GM12875 (cell line): ENCODE measurements at regions not wholly inside any gene's neighbourhood (a gene's known extent, or its start where the extent isn't known, plus 50 kb on each side); places are given as distances from the start of the nearest gene placed in this dataset.
A peak's percentile ranks its signal among the peaks of the same experiment; 100 is the strongest.
"Not testable (repeated sequence)": the region's sequence is repeated elsewhere in the genome, so short reads cannot be mapped to it uniquely, and the experiment has no call there.

ENCODE experiments used
- H3K4me3 ChIP-seq: one replicate; pipeline ENCODE4 v1.5.1; 2011; ENCODE audit warnings: low read depth, low read length, control low read depth
- TF ChIP-seq, protein P1 (sequence below): IDR thresholded peaks from 2 replicates; pipeline ENCODE4 v1.5.1; 2011; ENCODE audit warnings: low read depth, mild to moderate bottlenecking, control low read depth, inconsistent platforms, low read length, moderate library complexity, borderline replicate concordance; ENCODE audit not compliant: insufficient read depth

DNA sequence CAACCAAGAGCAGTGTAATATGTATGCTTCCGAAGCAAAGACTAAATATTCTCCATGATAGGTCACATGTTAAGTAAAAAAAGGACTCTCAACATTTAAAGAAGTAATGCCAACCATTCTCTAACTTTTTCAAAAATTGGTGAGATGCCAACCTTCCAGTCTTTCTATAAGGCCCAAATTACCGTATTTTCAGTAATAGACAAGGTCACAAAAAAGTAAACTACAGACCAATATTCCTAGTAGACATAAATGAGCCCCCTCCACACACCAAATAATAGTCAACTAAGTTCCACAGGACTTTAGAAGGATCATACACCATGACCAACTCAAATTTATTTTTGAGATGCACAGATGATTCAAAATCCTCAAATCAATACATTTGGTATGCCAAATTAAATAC lies 867.4 kb downstream of the TMEM121 start:
- TF ChIP-seq, protein P1, sequence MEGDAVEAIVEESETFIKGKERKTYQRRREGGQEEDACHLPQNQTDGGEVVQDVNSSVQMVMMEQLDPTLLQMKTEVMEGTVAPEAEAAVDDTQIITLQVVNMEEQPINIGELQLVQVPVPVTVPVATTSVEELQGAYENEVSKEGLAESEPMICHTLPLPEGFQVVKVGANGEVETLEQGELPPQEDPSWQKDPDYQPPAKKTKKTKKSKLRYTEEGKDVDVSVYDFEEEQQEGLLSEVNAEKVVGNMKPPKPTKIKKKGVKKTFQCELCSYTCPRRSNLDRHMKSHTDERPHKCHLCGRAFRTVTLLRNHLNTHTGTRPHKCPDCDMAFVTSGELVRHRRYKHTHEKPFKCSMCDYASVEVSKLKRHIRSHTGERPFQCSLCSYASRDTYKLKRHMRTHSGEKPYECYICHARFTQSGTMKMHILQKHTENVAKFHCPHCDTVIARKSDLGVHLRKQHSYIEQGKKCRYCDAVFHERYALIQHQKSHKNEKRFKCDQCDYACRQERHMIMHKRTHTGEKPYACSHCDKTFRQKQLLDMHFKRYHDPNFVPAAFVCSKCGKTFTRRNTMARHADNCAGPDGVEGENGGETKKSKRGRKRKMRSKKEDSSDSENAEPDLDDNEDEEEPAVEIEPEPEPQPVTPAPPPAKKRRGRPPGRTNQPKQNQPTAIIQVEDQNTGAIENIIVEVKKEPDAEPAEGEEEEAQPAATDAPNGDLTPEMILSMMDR = no peak
- H3K4me3 ChIP-seq = no peak overlapping the region

DNA sequence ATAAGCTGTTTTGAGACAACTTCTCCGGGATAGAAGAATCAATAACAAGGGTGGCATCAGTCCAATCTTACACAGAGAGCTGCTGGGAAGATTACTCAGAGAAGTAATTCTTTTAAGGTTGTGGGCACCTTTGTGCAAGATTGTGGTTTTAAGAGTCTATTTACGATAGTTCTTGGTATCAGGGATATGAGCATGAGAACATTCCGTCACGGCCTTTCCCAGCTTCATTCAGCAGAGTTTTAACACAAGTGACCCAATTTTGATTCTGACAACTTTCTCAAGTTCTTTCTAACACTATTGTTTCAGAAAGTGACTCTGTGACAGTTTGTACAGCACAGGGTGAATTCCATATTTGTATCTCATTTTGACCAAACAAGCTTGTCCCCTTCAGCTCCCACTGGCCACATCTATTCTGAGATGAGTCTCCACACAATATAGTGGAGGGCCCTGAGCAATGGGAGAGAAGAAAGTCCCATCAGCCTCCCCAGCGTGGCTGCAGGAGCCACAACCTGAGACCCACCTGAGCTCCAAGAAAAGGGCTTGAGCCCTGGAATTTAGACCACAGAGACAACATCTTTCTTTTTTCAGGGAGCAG lies 869.2 kb downstream of the TMEM121 start:
- TF ChIP-seq, protein P1 = no peak
- no peak overlapping the region for H3K4me3 ChIP-seq

GRCh38 chr14:106396999-106397398 lies 870.6 kb downstream of the TMEM121 start:
- TF ChIP-seq, protein P1 = no peak
- H3K4me3 ChIP-seq = no peak overlapping the region

DNA sequence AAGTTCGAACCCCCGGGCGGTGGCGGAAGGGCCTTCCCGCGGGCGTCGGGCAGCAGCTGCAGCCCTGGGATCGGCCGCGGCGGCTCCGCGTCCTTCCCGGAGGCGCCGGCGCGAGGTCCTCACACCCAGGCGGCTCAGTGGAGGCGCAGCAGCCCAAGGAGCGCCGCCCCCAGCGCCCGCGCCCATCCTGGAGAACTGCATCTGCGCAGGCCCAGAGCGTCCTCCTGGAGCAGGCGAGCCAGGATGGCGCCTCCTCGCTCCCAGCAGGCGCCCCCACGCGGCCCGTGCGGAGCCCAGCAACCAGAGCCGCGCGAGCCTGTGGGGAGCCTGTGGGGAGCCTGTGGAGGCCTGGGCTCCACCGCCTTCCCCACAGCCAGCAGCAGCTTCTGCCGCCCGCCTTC lies 872.5 kb downstream of the TMEM121 start:
- not testable (repeated sequence) for H3K4me3 ChIP-seq

DNA sequence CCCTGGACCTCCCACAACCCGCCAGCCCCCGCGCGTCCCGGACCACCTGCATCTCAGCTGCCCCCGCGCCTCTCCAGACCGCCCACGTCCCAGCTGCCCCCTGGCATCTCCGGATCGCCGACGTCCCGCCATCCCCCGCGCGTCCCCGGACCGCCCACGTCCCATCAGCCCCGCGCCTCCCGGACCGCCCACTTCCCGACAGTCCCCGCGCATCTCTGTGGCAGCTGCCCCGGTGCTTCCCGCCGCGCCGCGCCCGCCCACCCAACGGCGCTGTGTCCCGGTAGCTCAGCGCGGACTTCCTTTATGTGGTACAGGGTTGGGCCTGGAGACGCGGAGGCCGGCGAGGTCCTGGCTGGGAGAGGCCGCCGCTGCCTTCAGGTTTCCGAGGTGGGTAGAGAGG lies 874.9 kb downstream of the TMEM121 start:
- not testable (repeated sequence) for H3K4me3 ChIP-seq

DNA sequence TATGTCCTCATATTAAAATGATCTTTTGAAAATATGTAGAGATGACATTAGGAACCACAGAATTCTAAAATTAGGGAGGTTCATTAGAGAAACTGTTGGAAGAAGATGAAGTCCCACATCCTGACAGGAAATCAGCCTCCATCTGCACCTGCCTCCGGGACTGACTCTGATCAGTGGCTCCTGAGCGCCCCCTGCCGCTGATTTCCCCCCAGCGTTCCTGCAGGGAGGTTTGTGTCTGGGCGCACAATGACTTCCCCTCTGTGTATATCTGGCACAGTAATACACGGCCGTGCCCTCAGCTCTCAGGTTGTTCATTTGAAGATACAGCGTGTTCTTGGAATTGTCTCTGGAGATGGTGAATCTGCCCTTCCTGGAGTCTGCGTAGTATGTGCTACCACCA lies 883.8 kb downstream of the TMEM121 start:
- not testable (repeated sequence) for H3K4me3 ChIP-seq
- TF ChIP-seq, protein P1 = peak; percentile 55

DNA sequence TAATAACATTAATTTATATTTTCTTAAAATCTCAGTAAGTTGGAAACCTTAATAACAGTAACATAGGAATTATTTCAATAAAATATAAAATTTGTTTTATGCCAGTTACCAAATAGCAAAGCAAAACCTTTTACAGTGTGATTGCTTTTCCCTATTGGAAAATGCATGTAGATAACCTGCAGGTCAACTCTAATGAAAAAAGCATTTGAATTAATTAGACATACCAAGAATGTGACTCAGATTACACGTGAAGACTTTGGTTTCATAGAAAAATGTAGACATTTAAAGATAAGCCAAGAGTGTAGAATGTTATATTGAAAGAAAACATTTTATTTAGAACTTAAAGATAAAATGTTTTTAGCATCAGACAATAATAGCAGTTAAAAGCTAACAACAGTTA lies 888.1 kb downstream of the TMEM121 start:
- TF ChIP-seq, protein P1 = no peak
- no peak overlapping the region for H3K4me3 ChIP-seq

- TF ChIP-seq, protein P1 = peak; percentile 100
Measured at GRCh38 chr14:106417224-106418049, 891.1 kb downstream of the TMEM121 start.

More at GRCh38 chr14:106417224-106418049, 891.1 kb downstream of the TMEM121 start:
- no peak overlapping the region for H3K4me3 ChIP-seq
